ENCODE measurements at regions not wholly inside any gene's neighbourhood (a gene's known extent, or its start where the extent isn't known, plus 50 kb on each side); places are given as distances from the start of the nearest gene placed in this dataset.

- TF ChIP-seq MAX (IDR thresholded peaks at IDR 0.05) (no peak), ZBTB33 (IDR thresholded peaks at IDR 0.05) (no peak), GABPA (IDR thresholded peaks at IDR 0.05 in 1 of 2, conservative IDR thresholded peaks at IDR 0.05 in 1 of 2) (no peak), HNF4G (IDR thresholded peaks at IDR 0.05) (no peak), RAD21 (IDR thresholded peaks at IDR 0.05) (no peak), HNF4A (conservative IDR thresholded peaks at IDR 0.05) (no peak), NR2F2 (IDR thresholded peaks at IDR 0.05) (no peak), FOXA1 (IDR thresholded peaks at IDR 0.05) (no peak)
Observed at GRCh38 chr16:86702824-86703588, 124.7 kb downstream of the FOXL1 start (continued).

- TF ChIP-seq REST (IDR thresholded peaks at IDR 0.05) (no peak), NR2F2 (IDR thresholded peaks at IDR 0.05) (no peak), TAF1 (conservative IDR thresholded peaks at IDR 0.05) (no peak), JUND (IDR thresholded peaks at IDR 0.05) (no peak), HNF4A (conservative IDR thresholded peaks at IDR 0.05) (no peak), HNF4G (IDR thresholded peaks at IDR 0.05) (no peak), FOXA1 (IDR thresholded peaks at IDR 0.05) (no peak), CTCF (IDR thresholded peaks at IDR 0.05; ENCODE audit: low read depth, low read length, missing input control) (no peak), GABPA (IDR thresholded peaks at IDR 0.05 in 1 of 2, conservative IDR thresholded peaks at IDR 0.05 in 1 of 2) (no peak), RXRA (IDR thresholded peaks at IDR 0.05) (no peak)
- Histone ChIP-seq H3K4me3 (ENCODE audit: low read depth in 1 of 3, low read length in 3 of 3) (no peak overlapping the region), H3K9me3 (ENCODE audit: control insufficient read depth in 4 of 4, low read length in 3 of 4) (peaks cover 0 to 8% (median 1%) of the 10 kb centered on the region in 4 donors), H3K36me3 (ENCODE audit: control insufficient read depth in 4 of 4, insufficient read depth in 3 of 4, low read depth in 1 of 4, low read length in 3 of 4) (no peaks in the 10 kb centered on the region), H3K4me1 (ENCODE audit: control insufficient read depth in 4 of 4, insufficient read depth in 4 of 4, low read length in 3 of 4) (no peaks in the 10 kb centered on the region), H3K27ac (ENCODE audit: low read depth in 1 of 2, low read length in 2 of 2) (no peak overlapping the region), H3K9ac (ENCODE audit: low read depth in 1 of 2, low read length in 2 of 2) (no peak overlapping the region), H3K27me3 (ENCODE audit: control insufficient read depth in 4 of 4, insufficient read depth in 4 of 4, low read length in 3 of 4) (peaks cover 0 to 6% (median 0%) of the 10 kb centered on the region in 4 donors)
- WGBS = 76% methylated on average over 8 of the region's 8 CpGs
- DNase-seq (ENCODE audit: low spot score) = no peak
Observed at GRCh38 chr16:86704516-86704915, 126.2 kb downstream of the FOXL1 start.

Measured in liver (tissue), 8 donors.